A549 (cell line): ENCODE measurements at regions not wholly inside any gene's neighbourhood (a gene's known extent, or its start where the extent isn't known, plus 50 kb on each side); places are given as distances from the start of the nearest gene placed in this dataset.
"Not testable (repeated sequence)": the region's sequence is repeated elsewhere in the genome, so short reads cannot be mapped to it uniquely, and the experiment has no call there.

Experiments used
- ATAC-seq, 2 experiments: fragments of 200-7000 bp in 1 of 2; fragments of >200 bp in 1 of 2; cut with Nextera tagmentation in 1 of 2; cut with Tn5 transposase in 1 of 2; 3 replicates each; pipeline versions ENCODE4 v1.8.0 to v1.9.1; 2018 to 2020; ENCODE audit warnings: mild to moderate bottlenecking in 1 of 2, moderate library complexity in 1 of 2
- CTCF ChIA-PET: fragments of 300-600 bp; sonication (Branson Sonifier 250); formaldehyde crosslinking; extraction: SDS; loops from one replicate; lab custom pipeline; 2021; ENCODE audit warnings: antibody characterized with exemption, inconsistent platforms; lab: Yijun Ruan, JAX
- POLR2A ChIA-PET: fragments of 350-600 bp; formaldehyde crosslinking; extraction: SDS; loops from one replicate; lab custom pipeline; 2021; ENCODE audit warnings: antibody characterized with exemption, inconsistent platforms; lab: Yijun Ruan, JAX
- DNase-seq, 2 experiments: peaks; one replicate each; pipeline versions ENCODE4 v3.0.0 to v3.0.0-alpha.2; 2011 to 2016; ENCODE audit warnings: low read depth in 1 of 2, low spot score in 1 of 2
- FAIRE-seq: peaks from 2 replicates; lab custom pipeline; 2011; peaks lifted over from hg19 to GRCh38; lab: Jason Lieb, UNC
- H3K27ac ChIP-seq, 2 experiments: fragments of >200 bp; sonication (Bioruptor Twin); formaldehyde crosslinking; 3 replicates each; pipeline ENCODE4 v1.5.1; 2016 to 2017
- H3K4me1 ChIP-seq: fragments of >200 bp; sonication (Bioruptor Twin); formaldehyde crosslinking; 3 replicates; pipeline ENCODE4 v1.6.1; 2016
- H3K4me2 ChIP-seq: fragments of >200 bp; sonication (Bioruptor Twin); formaldehyde crosslinking; 3 replicates; pipeline ENCODE4 v1.6.1; 2016
- H3K4me3 ChIP-seq: fragments of >200 bp; sonication (Bioruptor Twin); formaldehyde crosslinking; 3 replicates; pipeline ENCODE4 v1.5.1; 2016
- H3K9me3 ChIP-seq: fragments of >200 bp; sonication (Bioruptor Twin); formaldehyde crosslinking; 3 replicates; pipeline ENCODE4 v1.6.1; 2016
- CBX2 ChIP-seq: fragments of 200-600 bp; sonication (generic); IDR thresholded peaks from 2 replicates; pipeline ENCODE4 v1.6.1; 2016; ENCODE audit warnings: low read depth, mild to moderate bottlenecking, borderline replicate concordance
- FOSL2 ChIP-seq, 2 experiments: fragments of 450-650 bp in 1 of 2; fragments of >200 bp in 1 of 2; sonication (Bioruptor Twin) in 1 of 2; formaldehyde crosslinking; IDR thresholded peaks; 2 replicates each; pipeline versions ENCODE4 v1.5.0 to v1.6.1; 2016 to 2020; ENCODE audit warnings: mild to moderate bottlenecking in 1 of 2, moderate library complexity in 1 of 2
- HOXB5 ChIP-seq: fragments of 250-450 bp; sonication (Bioruptor Pico); IDR thresholded peaks from 2 replicates; pipeline ENCODE4 v1.5.0; 2020; ENCODE audit warnings: mild to moderate bottlenecking, moderate library complexity
- MAZ ChIP-seq: fragments of 150-350 bp; IDR thresholded peaks from 2 replicates; pipeline ENCODE4 v1.6.1; 2014; ENCODE audit warnings: antibody characterized with exemption, low read depth, low read length, borderline replicate concordance
- NPAS2 ChIP-seq: fragments of 250-450 bp; sonication (Bioruptor Pico); IDR thresholded peaks from 2 replicates; pipeline ENCODE4 v1.8.0; 2022; ENCODE audit warnings: mild to moderate bottlenecking, moderate library complexity, borderline replicate concordance
- NR3C1 ChIP-seq: fragments of >200 bp; sonication (Bioruptor Twin); formaldehyde crosslinking; IDR thresholded peaks from 3 replicates; pipeline ENCODE4 v1.6.1; 2017
- PHF8 ChIP-seq: fragments of 200-600 bp; sonication (generic); IDR thresholded peaks from 2 replicates; pipeline ENCODE4 v1.6.1; 2016; ENCODE audit warnings: low read depth, mild to moderate bottlenecking, antibody characterized with exemption, moderate library complexity, borderline replicate concordance
- RFX5 ChIP-seq: fragments of 450-650 bp; IDR thresholded peaks from 2 replicates; pipeline ENCODE4 v1.7.1; 2014; ENCODE audit warnings: antibody characterized with exemption, mild to moderate bottlenecking, moderate library complexity
- TFCP2L1 ChIP-seq: fragments of 250-450 bp; sonication (Bioruptor Pico); IDR thresholded peaks from 2 replicates; pipeline ENCODE4 v1.5.0; 2021; ENCODE audit warnings: mild to moderate bottlenecking
- ZC3H11A ChIP-seq: fragments of 450-650 bp; IDR thresholded peaks from 2 replicates; pipeline ENCODE4 v1.6.1; 2014; ENCODE audit warnings: antibody characterized with exemption, mild to moderate bottlenecking
- ZSCAN20 ChIP-seq: fragments of 250-450 bp; sonication (Bioruptor Pico); IDR thresholded peaks from 2 replicates; pipeline ENCODE4 v1.8.0; 2022; ENCODE audit warnings: mild to moderate bottlenecking, moderate library complexity
- WGBS: methylation state at CpG from one replicate; pipeline ENCODE4 v1.1.6; 2017; ENCODE audit errors: missing lambda C conversion rate; 5-methylcytosine and 5-hydroxymethylcytosine counted together
- TF ChIP-seq, protein P1 (sequence below): fragments of 150-350 bp; IDR thresholded peaks from 2 replicates; pipeline ENCODE4 v1.6.1; 2014; ENCODE audit warnings: low read depth, mild to moderate bottlenecking, low read length
- TF ChIP-seq, protein P2 (sequence below): IDR thresholded peaks from 2 replicates; pipeline ENCODE4 v1.6.1; 2012
- TF ChIP-seq, protein P3 (sequence below): IDR thresholded peaks from 2 replicates; pipeline ENCODE4 v1.6.1; 2012; ENCODE audit warnings: low read depth, borderline replicate concordance
- TF ChIP-seq, protein P4 (sequence below): fragments of 200-600 bp; sonication (generic); IDR thresholded peaks from 2 replicates; pipeline ENCODE4 v1.6.1; 2016; ENCODE audit warnings: antibody characterized with exemption, mild to moderate bottlenecking, moderate library complexity
- TF ChIP-seq, protein P5 (sequence below): fragments of 250-450 bp; sonication (Bioruptor Pico); IDR thresholded peaks from 2 replicates; pipeline ENCODE4 v1.5.0; 2020; ENCODE audit warnings: low read depth, mild to moderate bottlenecking, moderate library complexity

DNA sequence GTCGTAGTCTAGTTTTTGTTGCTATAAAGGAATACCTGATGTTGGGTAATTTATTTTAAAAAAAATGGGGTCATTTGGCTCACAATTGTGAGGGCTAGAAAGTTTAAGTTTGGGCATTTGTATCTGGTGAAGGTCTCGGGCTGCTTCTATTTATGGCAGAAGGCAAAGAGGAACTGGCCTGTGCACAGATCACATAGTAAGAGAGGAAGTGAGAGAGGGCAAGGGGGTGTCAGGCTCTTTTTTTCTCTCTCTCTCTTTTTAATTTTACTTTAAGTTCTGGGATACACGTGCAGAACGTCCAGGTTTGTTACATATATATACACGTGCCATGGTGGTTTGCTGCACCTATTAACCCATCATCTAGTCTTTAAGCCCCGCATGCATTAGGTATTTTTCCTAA, 453.3 kb downstream of the DIRAS2 start:
- ChIA-PET CTCF (no interaction called here), POLR2A (no interaction called here)
- Histone ChIP-seq H3K4me3 (no peak overlapping the region), H3K9me3 (no peaks in the 10 kb centered on the region), H3K4me1 (no peaks in the 10 kb centered on the region), H3K27ac (no peak overlapping the region), H3K4me2 (no peak overlapping the region)
- no peak for DNase-seq
- no peak for FAIRE-seq
- WGBS: 26% methylated on average over 6 of the region's 6 CpGs
- no peak for ATAC-seq
- no peak for TF ChIP-seq FOSL2 (IDR thresholded peaks at IDR 0.05)
- TF ChIP-seq FOSL2 (CRISPR knock-in tag; IDR thresholded peaks at IDR 0.05): no peak
- TF ChIP-seq RFX5: no peak
- TF ChIP-seq MAZ: no peak
- TF ChIP-seq PHF8: no peak
- TF ChIP-seq, protein P1, sequence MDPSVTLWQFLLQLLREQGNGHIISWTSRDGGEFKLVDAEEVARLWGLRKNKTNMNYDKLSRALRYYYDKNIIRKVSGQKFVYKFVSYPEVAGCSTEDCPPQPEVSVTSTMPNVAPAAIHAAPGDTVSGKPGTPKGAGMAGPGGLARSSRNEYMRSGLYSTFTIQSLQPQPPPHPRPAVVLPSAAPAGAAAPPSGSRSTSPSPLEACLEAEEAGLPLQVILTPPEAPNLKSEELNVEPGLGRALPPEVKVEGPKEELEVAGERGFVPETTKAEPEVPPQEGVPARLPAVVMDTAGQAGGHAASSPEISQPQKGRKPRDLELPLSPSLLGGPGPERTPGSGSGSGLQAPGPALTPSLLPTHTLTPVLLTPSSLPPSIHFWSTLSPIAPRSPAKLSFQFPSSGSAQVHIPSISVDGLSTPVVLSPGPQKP: no peak
- TF ChIP-seq TFCP2L1 (CRISPR knock-in tag): no peak
- TF ChIP-seq, protein P2, sequence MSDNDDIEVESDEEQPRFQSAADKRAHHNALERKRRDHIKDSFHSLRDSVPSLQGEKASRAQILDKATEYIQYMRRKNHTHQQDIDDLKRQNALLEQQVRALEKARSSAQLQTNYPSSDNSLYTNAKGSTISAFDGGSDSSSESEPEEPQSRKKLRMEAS: no peak
- TF ChIP-seq, protein P3, sequence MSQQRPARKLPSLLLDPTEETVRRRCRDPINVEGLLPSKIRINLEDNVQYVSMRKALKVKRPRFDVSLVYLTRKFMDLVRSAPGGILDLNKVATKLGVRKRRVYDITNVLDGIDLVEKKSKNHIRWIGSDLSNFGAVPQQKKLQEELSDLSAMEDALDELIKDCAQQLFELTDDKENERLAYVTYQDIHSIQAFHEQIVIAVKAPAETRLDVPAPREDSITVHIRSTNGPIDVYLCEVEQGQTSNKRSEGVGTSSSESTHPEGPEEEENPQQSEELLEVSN: no peak

DNA sequence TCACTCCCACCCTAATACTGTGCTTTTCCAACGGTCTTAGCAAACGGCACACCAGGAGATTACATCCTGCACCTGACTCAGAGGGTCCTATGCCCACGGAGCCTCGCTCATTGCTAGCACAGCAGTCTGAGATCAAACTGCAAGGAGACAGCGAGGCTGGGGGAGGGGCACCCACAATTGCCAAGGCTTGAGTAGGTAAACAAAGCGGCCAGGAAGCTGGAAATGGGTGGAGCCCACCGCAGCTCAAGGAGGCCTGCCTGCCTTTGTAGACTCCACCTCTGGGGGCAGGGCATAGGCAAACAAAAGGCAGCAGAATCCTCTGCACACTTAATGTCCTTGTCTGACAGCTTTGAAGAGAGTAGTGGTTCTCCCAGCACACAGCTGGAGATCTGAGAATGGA, 450.2 kb downstream of the DIRAS2 start:
- H3K4me3 ChIP-seq, ATAC-seq, H3K27ac ChIP-seq, POLR2A ChIA-PET, DNase-seq, H3K9me3 ChIP-seq, H3K4me2 ChIP-seq, CTCF ChIA-PET, H3K4me1 ChIP-seq, FAIRE-seq: not testable (repeated sequence)
- 0% methylated on average over 7 of the region's 7 CpGs for WGBS

DNA sequence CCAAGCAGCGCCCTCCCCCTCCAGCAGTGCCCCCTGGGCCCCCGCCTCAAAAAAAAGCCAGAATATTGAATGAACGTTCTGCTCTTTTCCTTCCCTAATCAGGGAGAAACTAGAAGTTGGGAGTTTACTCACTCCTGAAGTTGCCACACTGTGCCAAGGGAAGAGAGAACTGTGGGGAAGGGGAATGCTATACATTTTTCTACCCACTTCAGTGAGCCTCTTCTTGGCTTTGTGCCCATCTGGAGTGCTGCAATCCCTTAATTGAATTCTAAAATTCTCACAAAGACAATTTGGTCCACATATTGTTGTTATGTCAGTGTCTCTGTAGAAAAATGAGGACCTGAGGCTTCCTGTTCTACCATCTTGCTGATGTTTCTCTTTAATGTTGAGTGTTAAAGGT, 443.7 kb downstream of the DIRAS2 start:
- H3K9me3 ChIP-seq: no peaks in the 10 kb centered on the region
- no peak for DNase-seq
- H3K4me1 ChIP-seq: no peaks in the 10 kb centered on the region
- no peak overlapping the region for H3K4me2 ChIP-seq
- FAIRE-seq: no peak
- H3K4me3 ChIP-seq: no peak overlapping the region
- no peak for ATAC-seq
- H3K27ac ChIP-seq: no peak overlapping the region
- ChIA-PET CTCF (no interaction called here), POLR2A (interaction anchor here (0.7 kb wide), 1 partner anchor 83 kb away, joined by 3 read pairs; no protein-coding TSS in a partner anchor)
- WGBS: 0% methylated on average over 3 of the region's 3 CpGs
- TF ChIP-seq, protein P4, sequence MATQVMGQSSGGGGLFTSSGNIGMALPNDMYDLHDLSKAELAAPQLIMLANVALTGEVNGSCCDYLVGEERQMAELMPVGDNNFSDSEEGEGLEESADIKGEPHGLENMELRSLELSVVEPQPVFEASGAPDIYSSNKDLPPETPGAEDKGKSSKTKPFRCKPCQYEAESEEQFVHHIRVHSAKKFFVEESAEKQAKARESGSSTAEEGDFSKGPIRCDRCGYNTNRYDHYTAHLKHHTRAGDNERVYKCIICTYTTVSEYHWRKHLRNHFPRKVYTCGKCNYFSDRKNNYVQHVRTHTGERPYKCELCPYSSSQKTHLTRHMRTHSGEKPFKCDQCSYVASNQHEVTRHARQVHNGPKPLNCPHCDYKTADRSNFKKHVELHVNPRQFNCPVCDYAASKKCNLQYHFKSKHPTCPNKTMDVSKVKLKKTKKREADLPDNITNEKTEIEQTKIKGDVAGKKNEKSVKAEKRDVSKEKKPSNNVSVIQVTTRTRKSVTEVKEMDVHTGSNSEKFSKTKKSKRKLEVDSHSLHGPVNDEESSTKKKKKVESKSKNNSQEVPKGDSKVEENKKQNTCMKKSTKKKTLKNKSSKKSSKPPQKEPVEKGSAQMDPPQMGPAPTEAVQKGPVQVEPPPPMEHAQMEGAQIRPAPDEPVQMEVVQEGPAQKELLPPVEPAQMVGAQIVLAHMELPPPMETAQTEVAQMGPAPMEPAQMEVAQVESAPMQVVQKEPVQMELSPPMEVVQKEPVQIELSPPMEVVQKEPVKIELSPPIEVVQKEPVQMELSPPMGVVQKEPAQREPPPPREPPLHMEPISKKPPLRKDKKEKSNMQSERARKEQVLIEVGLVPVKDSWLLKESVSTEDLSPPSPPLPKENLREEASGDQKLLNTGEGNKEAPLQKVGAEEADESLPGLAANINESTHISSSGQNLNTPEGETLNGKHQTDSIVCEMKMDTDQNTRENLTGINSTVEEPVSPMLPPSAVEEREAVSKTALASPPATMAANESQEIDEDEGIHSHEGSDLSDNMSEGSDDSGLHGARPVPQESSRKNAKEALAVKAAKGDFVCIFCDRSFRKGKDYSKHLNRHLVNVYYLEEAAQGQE: no peak
- TF ChIP-seq NR3C1 (no peak), ZC3H11A (no peak), ZSCAN20 (CRISPR knock-in tag) (no peak), NPAS2 (CRISPR knock-in tag) (no peak), HOXB5 (CRISPR knock-in tag) (no peak), CBX2 (no peak)
- TF ChIP-seq, protein P3: no peak
- TF ChIP-seq, protein P5, sequence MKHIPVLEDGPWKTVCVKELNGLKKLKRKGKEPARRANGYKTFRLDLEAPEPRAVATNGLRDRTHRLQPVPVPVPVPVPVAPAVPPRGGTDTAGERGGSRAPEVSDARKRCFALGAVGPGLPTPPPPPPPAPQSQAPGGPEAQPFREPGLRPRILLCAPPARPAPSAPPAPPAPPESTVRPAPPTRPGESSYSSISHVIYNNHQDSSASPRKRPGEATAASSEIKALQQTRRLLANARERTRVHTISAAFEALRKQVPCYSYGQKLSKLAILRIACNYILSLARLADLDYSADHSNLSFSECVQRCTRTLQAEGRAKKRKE (CRISPR knock-in tag): no peak
